DMS 273 (cell line): ENCODE measurements at regions not wholly inside any gene's neighbourhood (a gene's known extent, or its start where the extent isn't known, plus 50 kb on each side); places are given as distances from the start of the nearest gene placed in this dataset.

Source experiments
- DNase-seq: peaks from one replicate; lab custom pipeline; 2025; ENCODE audit not compliant: unreplicated experiment; lab: John Stamatoyannopoulos, UW

GRCh38 chr3:40695848-40696247 is 171.1 kb downstream of the ZNF621 start:
- no peak for DNase-seq

GRCh38 chr3:40698611-40699010 is 173.9 kb downstream of the ZNF621 start:
- peak; percentile 10 for DNase-seq

GRCh38 chr3:40701016-40701588 is 176.3 kb downstream of the ZNF621 start:
- DNase-seq = peak; percentile 26

GRCh38 chr3:40704224-40704623 is 179.5 kb downstream of the ZNF621 start:
- DNase-seq = no peak

GRCh38 chr3:40705663-40706062 is 180.9 kb downstream of the ZNF621 start:
- DNase-seq = no peak

GRCh38 chr3:40713306-40713705 is 188.5 kb downstream of the ZNF621 start:
- DNase-seq = no peak

GRCh38 chr3:40713795-40714194 is 189.0 kb downstream of the ZNF621 start:
- DNase-seq = no peak

- no peak for DNase-seq
These were observed 190.1 kb downstream of the ZNF621 start for GRCh38 chr3:40714771-40715345.

- DNase-seq = no peak
These were observed 190.8 kb downstream of the ZNF621 start for GRCh38 chr3:40715551-40715950.

- DNase-seq = no peak
These were observed 192.7 kb downstream of the ZNF621 start for GRCh38 chr3:40717471-40717870.

GRCh38 chr3:40718209-40718608 is 193.4 kb downstream of the ZNF621 start:
- no peak for DNase-seq

GRCh38 chr3:40718681-40719080 is 193.9 kb downstream of the ZNF621 start:
- DNase-seq = peak; percentile 10

GRCh38 chr3:40719660-40720287 is 195.0 kb downstream of the ZNF621 start:
- peak; percentile 75 for DNase-seq

GRCh38 chr3:40720341-40720740 is 195.6 kb downstream of the ZNF621 start:
- DNase-seq = no peak

- peak; percentile 62 for DNase-seq
These were observed 196.1 kb downstream of the ZNF621 start for GRCh38 chr3:40720863-40721262.

- DNase-seq = no peak
These were observed 198.4 kb downstream of the ZNF621 start for GRCh38 chr3:40723083-40723660.

GRCh38 chr3:40725031-40725430 is 200.3 kb downstream of the ZNF621 start:
- peak; percentile 93 for DNase-seq

GRCh38 chr3:40731445-40731844 is 206.7 kb downstream of the ZNF621 start:
- DNase-seq = no peak

- DNase-seq = no peak
These were observed 212.2 kb downstream of the ZNF621 start for GRCh38 chr3:40736943-40737342.

GRCh38 chr3:40737343-40737742 is 212.6 kb downstream of the ZNF621 start:
- DNase-seq = no peak

- no peak for DNase-seq
These were observed 215.2 kb downstream of the ZNF621 start for GRCh38 chr3:40739971-40740370.

- DNase-seq = peak; percentile 55
These were observed 217.0 kb downstream of the ZNF621 start for GRCh38 chr3:40741729-40742128.
